Neural cell (in vitro differentiated cells): ENCODE measurements at regions not wholly inside any gene's neighbourhood (a gene's known extent, or its start where the extent isn't known, plus 50 kb on each side); places are given as distances from the start of the nearest gene placed in this dataset.

Source experiments
- H2AFZ ChIP-seq: fragments of 200-600, 300-800 bp; sonication (generic), shearing (Covaris generic); 2 replicates; pipeline ENCODE4 v1.6.0; 2014; ENCODE audit warnings: low read depth, mild to moderate bottlenecking, antibody characterized with exemption, low read length, moderate library complexity
- H3F3A ChIP-seq: fragments of 200-600 bp; shearing (Covaris generic); 2 replicates; pipeline ENCODE4 v1.6.1; 2016; ENCODE audit warnings: mild to moderate bottlenecking, moderate library complexity, mixed read lengths, antibody characterized with exemption, low read length; ENCODE audit not compliant: insufficient read depth, poor library complexity, severe bottlenecking
- H3K27ac ChIP-seq: fragments of 200-600, 300-800 bp; sonication (generic), shearing (Covaris generic); 2 replicates; pipeline ENCODE4 v1.5.1; 2014; ENCODE audit warnings: mild to moderate bottlenecking, low read length, moderate library complexity
- H3K27me3 ChIP-seq: fragments of 300-800, 200-600 bp; sonication (generic), shearing (Covaris generic); 2 replicates; pipeline ENCODE4 v1.6.0; 2014; ENCODE audit warnings: mild to moderate bottlenecking, low read depth, low read length, moderate library complexity; ENCODE audit not compliant: insufficient read depth
- H3K36me3 ChIP-seq: fragments of 300-800, 200-600 bp; sonication (generic), shearing (Covaris generic); 2 replicates; pipeline ENCODE4 v1.5.1; 2014; ENCODE audit warnings: mild to moderate bottlenecking, antibody characterized with exemption, low read length, moderate library complexity; ENCODE audit not compliant: insufficient read depth
- H3K4me2 ChIP-seq: fragments of 300-800, 200-600 bp; sonication (generic), shearing (Covaris generic); 2 replicates; pipeline ENCODE4 v1.6.0; 2014; ENCODE audit warnings: mild to moderate bottlenecking, low read length
- H3K4me3 ChIP-seq: fragments of 300-800, 200-600 bp; sonication (generic), shearing (Covaris generic); 2 replicates; pipeline ENCODE4 v1.5.1; 2014; ENCODE audit warnings: mild to moderate bottlenecking, low read length, moderate library complexity
- H3K79me2 ChIP-seq: fragments of 200-600 bp; shearing (Covaris generic); replicated peaks from 2 replicates; pipeline ENCODE4 v1.6.0; 2014; ENCODE audit warnings: mild to moderate bottlenecking, low read length, moderate library complexity; ENCODE audit not compliant: insufficient read depth
- H3K9ac ChIP-seq: fragments of 300-800, 200-600 bp; sonication (generic), shearing (Covaris generic); 2 replicates; pipeline ENCODE4 v1.6.1; 2016; ENCODE audit warnings: mild to moderate bottlenecking, low read length, mixed read lengths
- H3K9me2 ChIP-seq: fragments of 200-600 bp; shearing (Covaris generic); 2 replicates; pipeline ENCODE4 v1.6.1; 2016; ENCODE audit warnings: mild to moderate bottlenecking, low read length, mixed read lengths; ENCODE audit not compliant: insufficient read depth
- H3K9me3 ChIP-seq: fragments of 200-600, 300-800 bp; sonication (generic), shearing (Covaris generic); 2 replicates; pipeline ENCODE4 v1.6.1; 2016; ENCODE audit warnings: mild to moderate bottlenecking, mixed run types, low read length, moderate library complexity, mixed read lengths
- H4K20me1 ChIP-seq: fragments of 200-600 bp; shearing (Covaris generic); 2 replicates; pipeline ENCODE4 v1.6.1; 2016; ENCODE audit warnings: mild to moderate bottlenecking, mixed run types; ENCODE audit not compliant: insufficient read depth
- EP300 ChIP-seq: fragments of 450-650 bp; conservative IDR thresholded peaks from 2 replicates; pipeline ENCODE4 v1.6.1; 2014; ENCODE audit warnings: antibody characterized with exemption, mild to moderate bottlenecking, moderate library complexity; ENCODE audit not compliant: poor library complexity, severe bottlenecking
- EZH2 ChIP-seq: fragments of 200-600, 300-800 bp; shearing (Covaris generic), sonication (generic); IDR thresholded peaks from 2 replicates; pipeline ENCODE4 v1.6.1; 2014; ENCODE audit warnings: antibody characterized with exemption, low read length, borderline replicate concordance, mild to moderate bottlenecking; ENCODE audit not compliant: insufficient read depth, poor library complexity, severe bottlenecking
- MXI1 ChIP-seq: fragments of 450-650 bp; conservative IDR thresholded peaks from 2 replicates; pipeline ENCODE4 v1.6.1; 2014; ENCODE audit warnings: antibody characterized with exemption, mild to moderate bottlenecking; ENCODE audit not compliant: poor library complexity, severe bottlenecking
- POLR2AphosphoS5 ChIP-seq: IDR thresholded peaks from 2 replicates; pipeline ENCODE4 v1.6.1; 2012
- RAD21 ChIP-seq: fragments of 450-650 bp; conservative IDR thresholded peaks from 2 replicates; pipeline ENCODE4 v1.6.1; 2014; ENCODE audit warnings: antibody characterized with exemption, mild to moderate bottlenecking, moderate library complexity
- SMC3 ChIP-seq: fragments of 450-650 bp; conservative IDR thresholded peaks from 2 replicates; pipeline ENCODE4 v1.6.1; 2014; ENCODE audit warnings: antibody characterized with exemption, mild to moderate bottlenecking, moderate library complexity; ENCODE audit not compliant: poor library complexity
- TAF1 ChIP-seq: IDR thresholded peaks from 2 replicates; pipeline ENCODE4 v1.6.1; 2012; ENCODE audit warnings: low read depth
- TF ChIP-seq, protein P1 (sequence below): fragments of 450-650 bp; IDR thresholded peaks from 2 replicates; pipeline ENCODE4 v1.5.1; 2014; ENCODE audit warnings: antibody characterized with exemption, mild to moderate bottlenecking, moderate library complexity; ENCODE audit not compliant: poor library complexity, severe bottlenecking
- TF ChIP-seq, protein P2 (sequence below): IDR thresholded peaks from 2 replicates; pipeline ENCODE4 v1.6.1; 2012; ENCODE audit warnings: borderline replicate concordance

DNA sequence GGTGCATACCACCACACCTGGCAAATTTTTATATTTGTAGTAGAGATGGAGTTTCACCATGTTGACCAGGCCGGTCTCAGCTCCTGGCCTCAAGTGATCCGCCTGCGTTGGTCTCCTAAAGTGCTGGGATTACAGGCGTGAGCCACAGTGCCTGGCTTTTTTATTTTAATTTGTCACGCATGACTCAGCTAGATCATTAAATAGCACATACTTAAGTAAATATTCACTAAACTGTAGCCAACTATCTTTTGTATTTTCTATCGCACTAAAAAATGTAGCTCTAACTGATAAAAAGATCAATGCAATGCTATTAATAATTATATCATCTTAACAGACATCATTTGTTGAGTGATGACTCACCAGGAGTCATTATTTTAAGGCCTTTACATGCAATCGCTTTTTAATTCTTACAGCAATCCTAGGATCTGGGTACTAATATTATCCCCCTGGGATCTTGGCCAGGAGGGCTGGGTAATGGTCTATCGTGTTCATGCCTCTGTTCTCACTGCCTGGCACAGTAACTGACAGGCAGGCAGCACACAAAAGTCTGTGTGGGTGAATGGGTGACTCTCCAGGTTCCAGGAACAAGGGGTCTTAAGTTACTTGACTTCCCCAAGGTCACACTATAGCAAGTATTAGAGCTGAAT, 693.5 kb upstream of the EEF2KMT start:
- Histone ChIP-seq H3K4me2 (no peak overlapping the region), H3K36me3 (no peaks in the 10 kb centered on the region), H3K9me3 (no peaks in the 10 kb centered on the region), H3F3A (no peaks in the 10 kb centered on the region), H4K20me1 (no peaks in the 10 kb centered on the region), H3K9me2 (no peaks in the 10 kb centered on the region), H3K27me3 (no peaks in the 10 kb centered on the region), H2AFZ (no peak overlapping the region), H3K9ac (no peak overlapping the region), H3K4me3 (no peak overlapping the region), H3K27ac (no peak overlapping the region), H3K79me2 (no peaks in the 10 kb centered on the region)
- TF ChIP-seq, protein P1, sequence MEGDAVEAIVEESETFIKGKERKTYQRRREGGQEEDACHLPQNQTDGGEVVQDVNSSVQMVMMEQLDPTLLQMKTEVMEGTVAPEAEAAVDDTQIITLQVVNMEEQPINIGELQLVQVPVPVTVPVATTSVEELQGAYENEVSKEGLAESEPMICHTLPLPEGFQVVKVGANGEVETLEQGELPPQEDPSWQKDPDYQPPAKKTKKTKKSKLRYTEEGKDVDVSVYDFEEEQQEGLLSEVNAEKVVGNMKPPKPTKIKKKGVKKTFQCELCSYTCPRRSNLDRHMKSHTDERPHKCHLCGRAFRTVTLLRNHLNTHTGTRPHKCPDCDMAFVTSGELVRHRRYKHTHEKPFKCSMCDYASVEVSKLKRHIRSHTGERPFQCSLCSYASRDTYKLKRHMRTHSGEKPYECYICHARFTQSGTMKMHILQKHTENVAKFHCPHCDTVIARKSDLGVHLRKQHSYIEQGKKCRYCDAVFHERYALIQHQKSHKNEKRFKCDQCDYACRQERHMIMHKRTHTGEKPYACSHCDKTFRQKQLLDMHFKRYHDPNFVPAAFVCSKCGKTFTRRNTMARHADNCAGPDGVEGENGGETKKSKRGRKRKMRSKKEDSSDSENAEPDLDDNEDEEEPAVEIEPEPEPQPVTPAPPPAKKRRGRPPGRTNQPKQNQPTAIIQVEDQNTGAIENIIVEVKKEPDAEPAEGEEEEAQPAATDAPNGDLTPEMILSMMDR, result no peak
- TF ChIP-seq TAF1, result no peak
- TF ChIP-seq SMC3, result no peak
- TF ChIP-seq EZH2, result no peak
- TF ChIP-seq POLR2AphosphoS5, result no peak
- TF ChIP-seq RAD21, result no peak
- no peak for TF ChIP-seq MXI1
- TF ChIP-seq, protein P2, sequence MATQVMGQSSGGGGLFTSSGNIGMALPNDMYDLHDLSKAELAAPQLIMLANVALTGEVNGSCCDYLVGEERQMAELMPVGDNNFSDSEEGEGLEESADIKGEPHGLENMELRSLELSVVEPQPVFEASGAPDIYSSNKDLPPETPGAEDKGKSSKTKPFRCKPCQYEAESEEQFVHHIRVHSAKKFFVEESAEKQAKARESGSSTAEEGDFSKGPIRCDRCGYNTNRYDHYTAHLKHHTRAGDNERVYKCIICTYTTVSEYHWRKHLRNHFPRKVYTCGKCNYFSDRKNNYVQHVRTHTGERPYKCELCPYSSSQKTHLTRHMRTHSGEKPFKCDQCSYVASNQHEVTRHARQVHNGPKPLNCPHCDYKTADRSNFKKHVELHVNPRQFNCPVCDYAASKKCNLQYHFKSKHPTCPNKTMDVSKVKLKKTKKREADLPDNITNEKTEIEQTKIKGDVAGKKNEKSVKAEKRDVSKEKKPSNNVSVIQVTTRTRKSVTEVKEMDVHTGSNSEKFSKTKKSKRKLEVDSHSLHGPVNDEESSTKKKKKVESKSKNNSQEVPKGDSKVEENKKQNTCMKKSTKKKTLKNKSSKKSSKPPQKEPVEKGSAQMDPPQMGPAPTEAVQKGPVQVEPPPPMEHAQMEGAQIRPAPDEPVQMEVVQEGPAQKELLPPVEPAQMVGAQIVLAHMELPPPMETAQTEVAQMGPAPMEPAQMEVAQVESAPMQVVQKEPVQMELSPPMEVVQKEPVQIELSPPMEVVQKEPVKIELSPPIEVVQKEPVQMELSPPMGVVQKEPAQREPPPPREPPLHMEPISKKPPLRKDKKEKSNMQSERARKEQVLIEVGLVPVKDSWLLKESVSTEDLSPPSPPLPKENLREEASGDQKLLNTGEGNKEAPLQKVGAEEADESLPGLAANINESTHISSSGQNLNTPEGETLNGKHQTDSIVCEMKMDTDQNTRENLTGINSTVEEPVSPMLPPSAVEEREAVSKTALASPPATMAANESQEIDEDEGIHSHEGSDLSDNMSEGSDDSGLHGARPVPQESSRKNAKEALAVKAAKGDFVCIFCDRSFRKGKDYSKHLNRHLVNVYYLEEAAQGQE, result no peak
- TF ChIP-seq EP300, result no peak

DNA sequence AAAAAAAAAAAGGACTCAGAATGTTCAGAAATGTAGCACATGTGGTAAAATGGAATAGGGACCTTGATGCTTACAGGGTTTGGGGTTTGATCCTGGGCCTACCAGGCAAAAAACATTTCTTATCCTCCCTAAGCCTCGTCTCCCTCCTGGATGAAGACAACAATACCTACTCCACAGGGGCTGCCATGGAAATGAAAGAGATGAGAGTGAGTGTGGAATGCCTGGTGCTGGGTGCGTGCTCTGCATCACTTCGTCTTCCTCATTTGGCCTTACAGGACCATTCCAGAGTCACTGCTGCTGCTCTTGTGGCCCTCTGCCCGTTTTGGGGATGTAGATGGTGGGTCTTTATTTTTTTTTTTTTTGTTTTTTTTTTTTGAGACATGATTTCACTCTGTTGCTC, 692.9 kb upstream of the EEF2KMT start:
- Histone ChIP-seq H3K27ac (no peak overlapping the region), H3F3A (no peaks in the 10 kb centered on the region), H3K27me3 (no peaks in the 10 kb centered on the region), H3K79me2 (no peaks in the 10 kb centered on the region), H4K20me1 (no peaks in the 10 kb centered on the region), H2AFZ (no peak overlapping the region), H3K36me3 (no peaks in the 10 kb centered on the region), H3K4me2 (no peak overlapping the region), H3K9me2 (no peaks in the 10 kb centered on the region), H3K9me3 (no peaks in the 10 kb centered on the region), H3K9ac (no peak overlapping the region), H3K4me3 (no peak overlapping the region)
- no peak for TF ChIP-seq SMC3
- TF ChIP-seq MXI1, result no peak
- no peak for TF ChIP-seq EP300
- TF ChIP-seq, protein P1, result no peak
- TF ChIP-seq, protein P2, result no peak
- TF ChIP-seq TAF1, result no peak
- TF ChIP-seq EZH2, result no peak
- TF ChIP-seq RAD21, result no peak
- no peak for TF ChIP-seq POLR2AphosphoS5
